ENCODE measurements at regions not wholly inside any gene's neighbourhood (a gene's known extent, or its start where the extent isn't known, plus 50 kb on each side); places are given as distances from the start of the nearest gene placed in this dataset.

DNA sequence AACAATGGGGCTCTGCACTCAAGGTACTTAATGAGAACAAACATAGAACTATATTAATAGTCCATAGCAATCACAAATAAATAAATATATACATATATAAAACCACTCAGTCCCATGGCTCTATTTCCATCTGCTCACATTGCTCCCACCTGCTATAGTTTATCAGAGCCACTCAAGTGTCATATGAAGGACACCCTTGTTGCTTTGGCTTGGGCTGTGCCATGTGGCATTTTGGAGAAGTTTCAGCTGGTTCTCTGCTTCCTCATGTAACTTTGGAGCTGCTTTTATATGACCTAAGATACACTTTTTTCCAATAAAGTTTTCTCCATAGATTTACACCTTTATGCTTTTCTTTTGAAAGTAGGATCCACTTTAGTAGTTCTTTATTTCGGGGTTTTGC is 126.4 kb downstream of the KCNJ2 start:
- Histone ChIP-seq H4K8ac (ENCODE audit: extremely low read depth, insufficient read depth, low read length) (no peak overlapping the region), H3K4ac (replicated peaks; ENCODE audit: insufficient read length, low read depth, low read length) (no peak overlapping the region), H3K4me3 (ENCODE audit: extremely low read depth in 1 of 4, insufficient read depth in 2 of 4, low read depth in 3 of 4, low read length in 4 of 4) (no peak overlapping the region), H3K18ac (ENCODE audit: extremely low read depth, low read length) (no peak overlapping the region), H3K14ac (ENCODE audit: insufficient read length) (no peak overlapping the region), H3K36me3 (ENCODE audit: control insufficient read depth in 2 of 4, insufficient read depth in 4 of 4, low read length in 3 of 4) (no peaks in the 10 kb centered on the region), H2BK12ac (ENCODE audit: low read depth, low read length) (no peak overlapping the region), H3K23ac (ENCODE audit: insufficient read length) (no peak overlapping the region), H2AFZ (ENCODE audit: low read length) (no peak overlapping the region), H2AK5ac (ENCODE audit: low read depth, low read length) (no peak overlapping the region), H2BK120ac (replicated peaks; ENCODE audit: low read depth, low read length) (peak overlapping the region; percentile 92), H3K79me2 (ENCODE audit: control insufficient read depth in 1 of 2, insufficient read depth in 2 of 2, low read length in 2 of 2) (no peaks in the 10 kb centered on the region), H4K91ac (replicated peaks; ENCODE audit: insufficient read length, low read length) (no peak overlapping the region), H2BK5ac (ENCODE audit: low read depth, low read length) (no peak overlapping the region), H2BK20ac (ENCODE audit: low read length) (no peak overlapping the region), H3K56ac (replicated peaks; ENCODE audit: insufficient read length, low read depth, low read length) (no peak overlapping the region), H3K4me2 (ENCODE audit: insufficient read depth in 1 of 2, low read depth in 2 of 2, low read length in 2 of 2) (no peak overlapping the region), H4K20me1 (replicated peaks in 1 of 2; ENCODE audit: control insufficient read depth in 1 of 2, insufficient read depth in 2 of 2, low read length in 2 of 2) (no peaks in the 10 kb centered on the region), H2BK15ac (ENCODE audit: low read length) (no peak overlapping the region), H3K9me3 (ENCODE audit: insufficient read depth in 2 of 2, low read depth in 1 of 2, low read length in 1 of 2) (0 out of 4 replicates have a peak, but pooled peaks cover 0 to 3% of the 10 kb centered on the region in 2 experiments), H3K27me3 (replicated peaks in 1 of 4; ENCODE audit: control insufficient read depth in 3 of 4, extremely low read depth in 1 of 4, insufficient read depth in 3 of 4, low read length in 3 of 4) (no peaks in the 10 kb centered on the region), H3K23me2 (ENCODE audit: low read depth, low read length) (no peaks in the 10 kb centered on the region), H3K27ac (ENCODE audit: low read depth, low read length) (no peak overlapping the region), H4K5ac (ENCODE audit: insufficient read length, low read depth, low read length) (no peak overlapping the region), H3K79me1 (ENCODE audit: low read depth, low read length) (no peaks in the 10 kb centered on the region), H3K4me1 (replicated peaks in 1 of 4; ENCODE audit: control insufficient read depth in 3 of 4, insufficient read depth in 4 of 4, low read length in 3 of 4) (no peaks in the 10 kb centered on the region), H3K9ac (replicated peaks in 1 of 4; ENCODE audit: extremely low read depth in 1 of 4, low read depth in 3 of 4, low read length in 3 of 4) (no peak overlapping the region)
- WGBS, 2 experiments (ENCODE audit: extremely low coverage in 1 of 2, insufficient coverage in 1 of 2, insufficient read length in 1 of 2, insufficient replicate concordance in 2 of 2, low coverage in 1 of 2, low lambda C conversion rate in 2 of 2, missing lambda C conversion rate in 1 of 2): 86% methylated on average over 1 of the region's 1 CpG; no CpG with 5 or more reads in 1 of the 2 experiments
- no peak for DNase-seq (ENCODE audit: low read depth in 1 of 2, low spot score in 2 of 2)
- CTCF ChIA-PET (ENCODE audit: partially characterized antibody): no interaction called here
- FAIRE-seq: no peak
- POLR2A ChIA-PET (ENCODE audit: partially characterized antibody): no interaction called here
- no peak for TF ChIP-seq JUND (IDR thresholded peaks at IDR 0.05; ENCODE audit: low read length)
- TF ChIP-seq BCL11A (IDR thresholded peaks at IDR 0.05; ENCODE audit: low read depth in 2 of 2, low read length in 2 of 2): no peak
- TF ChIP-seq, protein P1, sequence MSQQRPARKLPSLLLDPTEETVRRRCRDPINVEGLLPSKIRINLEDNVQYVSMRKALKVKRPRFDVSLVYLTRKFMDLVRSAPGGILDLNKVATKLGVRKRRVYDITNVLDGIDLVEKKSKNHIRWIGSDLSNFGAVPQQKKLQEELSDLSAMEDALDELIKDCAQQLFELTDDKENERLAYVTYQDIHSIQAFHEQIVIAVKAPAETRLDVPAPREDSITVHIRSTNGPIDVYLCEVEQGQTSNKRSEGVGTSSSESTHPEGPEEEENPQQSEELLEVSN (IDR thresholded peaks at IDR 0.05): no peak
- TF ChIP-seq RXRA (IDR thresholded peaks at IDR 0.05; ENCODE audit: insufficient read depth, low read depth, low read length): no peak
- no peak for TF ChIP-seq KDM1A (IDR thresholded peaks at IDR 0.05; ENCODE audit: borderline replicate concordance, low read length)
- no peak for TF ChIP-seq SIX5 (IDR thresholded peaks at IDR 0.05; ENCODE audit: low read depth, low read length)
- no peak for TF ChIP-seq FOSL1 (IDR thresholded peaks at IDR 0.05; ENCODE audit: insufficient read depth, low read depth, low read length)
- TF ChIP-seq NRF1 (IDR thresholded peaks at IDR 0.05; ENCODE audit: low read depth, low read length): no peak
- TF ChIP-seq SRF (IDR thresholded peaks at IDR 0.05; ENCODE audit: low read depth, low read length): no peak
- TF ChIP-seq POLR2AphosphoS5 (IDR thresholded peaks at IDR 0.05; ENCODE audit: low read depth, low read length): no peak
- TF ChIP-seq, protein P2, sequence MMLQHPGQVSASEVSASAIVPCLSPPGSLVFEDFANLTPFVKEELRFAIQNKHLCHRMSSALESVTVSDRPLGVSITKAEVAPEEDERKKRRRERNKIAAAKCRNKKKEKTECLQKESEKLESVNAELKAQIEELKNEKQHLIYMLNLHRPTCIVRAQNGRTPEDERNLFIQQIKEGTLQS (IDR thresholded peaks at IDR 0.05; ENCODE audit: insufficient read depth, low read depth, low read length): no peak
- TF ChIP-seq CTCF (IDR thresholded peaks at IDR 0.05; ENCODE audit: control extremely low read depth in 1 of 3, insufficient read depth in 1 of 3, low read depth in 1 of 3, low read length in 3 of 3): no peak
